GM18498 (cell line): ENCODE measurements at regions not wholly inside any gene's neighbourhood (a gene's known extent, or its start where the extent isn't known, plus 50 kb on each side); places are given as distances from the start of the nearest gene placed in this dataset.

Experiments used
- ATAC-seq: cut with Tn5 transposase; IDR thresholded peaks from one replicate; pipeline ENCODE4 v1.9.1; 2021; ENCODE audit warnings: mild to moderate bottlenecking, moderate library complexity; ENCODE audit not compliant: unreplicated experiment

DNA sequence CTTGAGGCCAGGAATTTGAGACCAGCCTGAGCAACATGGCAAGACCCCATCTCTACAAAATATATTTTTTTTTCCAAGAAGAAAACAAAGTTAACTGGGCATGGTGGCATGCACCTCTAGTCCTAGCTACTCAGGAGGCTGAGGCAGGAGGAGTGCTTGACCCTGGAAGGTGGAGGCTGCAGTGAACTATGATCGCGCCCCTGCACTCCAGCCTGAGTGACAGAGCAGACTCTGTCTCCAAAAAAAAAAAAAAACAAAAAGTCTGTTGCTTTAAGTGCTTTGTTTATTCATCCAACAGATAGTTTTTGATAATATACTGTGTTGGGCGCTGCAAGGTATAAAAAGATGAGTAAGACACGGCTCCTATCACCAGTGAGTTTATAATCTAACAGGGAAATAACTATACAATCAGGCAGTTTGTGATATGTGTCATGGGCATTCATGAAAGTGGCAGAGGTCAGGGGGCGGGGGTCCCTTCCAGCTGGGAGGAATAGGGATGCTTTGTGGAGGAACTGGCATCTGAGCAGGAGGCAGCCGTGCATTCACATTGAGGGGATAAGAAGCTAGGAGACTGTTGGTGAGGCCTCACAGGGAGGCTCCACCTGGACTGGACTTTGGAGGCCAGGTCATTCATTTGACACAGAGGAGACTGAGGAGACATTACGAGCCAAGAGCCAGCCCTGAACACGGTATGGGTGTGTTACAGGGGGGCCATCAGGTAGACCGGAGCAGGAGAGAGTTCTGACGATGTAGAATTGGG is 67.3 kb upstream of the ERRFI1 start:
- no peak for ATAC-seq

DNA sequence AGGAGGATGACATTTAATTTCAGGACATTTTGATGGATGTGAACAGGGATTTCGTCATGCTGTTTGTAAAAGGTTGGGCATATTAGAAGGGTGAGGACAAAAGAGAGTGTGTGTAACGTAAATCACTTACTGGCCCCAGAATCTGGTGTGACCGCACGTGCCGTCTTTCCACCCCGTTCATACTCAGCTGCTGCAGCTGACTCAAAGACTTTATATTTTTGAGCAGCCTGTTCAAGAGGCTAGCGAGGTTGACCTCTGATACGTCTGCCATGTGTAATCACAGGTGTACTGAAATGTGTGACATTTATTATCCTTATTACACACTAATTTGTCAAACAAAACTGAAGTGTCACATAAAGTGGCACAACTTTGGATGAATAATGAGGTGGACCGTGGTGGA is 66.5 kb upstream of the ERRFI1 start:
- ATAC-seq = no peak

GRCh38 chr1:8091691-8092090 is 65.6 kb upstream of the ERRFI1 start:
- no peak for ATAC-seq

DNA sequence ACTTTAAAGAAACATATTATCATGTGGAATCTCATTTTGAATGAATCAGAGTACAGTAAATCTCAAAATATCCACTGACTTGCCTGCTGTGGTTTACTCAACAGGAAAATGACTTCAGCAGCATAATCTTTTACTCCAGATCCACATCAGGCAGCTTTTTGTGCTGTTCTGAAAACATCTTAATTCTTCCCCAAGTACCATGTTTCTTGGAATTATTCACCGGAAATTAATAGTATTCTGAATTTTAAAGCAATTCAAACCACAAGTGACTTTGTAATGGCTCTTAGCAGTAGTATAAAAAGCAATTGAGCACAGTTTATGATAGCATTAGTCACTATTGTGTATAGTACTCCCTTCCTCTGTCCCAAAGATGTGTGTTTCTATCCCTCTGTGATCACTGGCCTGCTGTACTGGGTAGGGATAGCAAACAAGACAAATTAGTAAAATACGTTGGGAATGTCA is 64.2 kb upstream of the ERRFI1 start:
- ATAC-seq = no peak

- no peak for ATAC-seq
Measured at GRCh38 chr1:8089535-8090228, 63.6 kb upstream of the ERRFI1 start.

DNA sequence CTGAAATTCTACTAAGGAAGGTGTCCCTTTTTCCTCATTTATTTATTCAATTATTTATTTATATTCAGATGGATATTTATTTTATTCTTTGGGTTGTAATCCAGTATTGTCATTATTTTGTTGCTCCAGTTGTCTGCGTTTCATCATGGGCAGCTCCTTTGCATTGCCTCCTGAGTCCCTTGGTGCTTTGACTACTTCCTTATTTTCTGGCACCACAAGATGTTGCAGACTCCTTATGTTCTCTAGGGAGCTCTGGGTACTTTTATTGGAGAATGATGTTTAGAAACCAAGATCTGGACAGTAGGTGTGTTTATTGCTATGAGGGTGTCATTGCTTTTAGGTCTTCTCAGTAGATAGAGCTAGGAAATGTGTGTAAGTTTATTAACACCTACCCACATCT is 59.9 kb upstream of the ERRFI1 start:
- no peak for ATAC-seq

- ATAC-seq = no peak
Measured at GRCh38 chr1:8084913-8085312, 58.8 kb upstream of the ERRFI1 start.

- no peak for ATAC-seq
Measured at GRCh38 chr1:8083739-8084484, 57.8 kb upstream of the ERRFI1 start.

DNA sequence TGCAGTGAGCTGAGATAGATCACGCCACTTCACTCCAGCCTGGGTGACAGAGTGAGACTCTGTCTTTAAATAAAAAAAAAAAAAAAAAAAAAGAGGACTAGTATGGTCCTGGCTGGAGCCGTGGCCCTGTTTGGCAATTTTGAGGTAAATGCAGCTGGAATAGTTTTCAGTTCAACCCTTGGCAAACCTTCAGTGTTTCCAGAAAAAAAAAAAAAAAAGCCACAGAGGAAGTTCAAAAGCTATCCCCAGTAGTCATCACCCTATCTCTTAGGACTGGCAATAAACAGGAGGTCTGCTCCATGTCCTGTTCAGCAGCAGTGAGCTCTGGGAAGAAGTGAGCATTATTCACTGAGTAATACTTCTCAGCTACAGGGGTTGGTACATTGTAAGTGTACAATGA is 56.8 kb upstream of the ERRFI1 start:
- no peak for ATAC-seq

GRCh38 chr1:8078176-8078671 is 52.1 kb upstream of the ERRFI1 start:
- ATAC-seq = no peak

- no peak for ATAC-seq
Measured at GRCh38 chr1:8077602-8078001, 51.5 kb upstream of the ERRFI1 start.

DNA sequence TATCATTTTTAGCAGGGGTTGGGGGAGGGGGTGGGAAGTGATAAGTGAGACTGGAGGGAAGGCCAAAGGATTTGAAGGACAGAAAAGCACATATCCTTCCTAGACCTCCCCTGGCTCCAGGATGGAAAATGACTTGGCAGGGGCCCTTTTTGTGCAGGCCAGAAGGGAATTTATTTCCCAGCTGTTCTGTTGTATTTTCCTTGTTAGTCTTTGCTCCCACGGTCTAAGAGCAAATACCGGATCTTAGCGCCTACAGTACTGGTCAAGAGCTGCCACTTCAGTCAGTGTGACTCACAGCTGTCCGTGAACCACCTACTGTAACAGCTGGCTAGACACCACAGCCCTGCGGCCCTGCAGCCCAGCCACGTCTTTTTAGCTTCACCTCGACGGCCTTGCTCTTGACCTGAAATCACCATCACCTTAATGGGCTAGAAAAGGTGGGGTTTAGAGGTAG is 51.0 kb upstream of the ERRFI1 start:
- no peak for ATAC-seq

DNA sequence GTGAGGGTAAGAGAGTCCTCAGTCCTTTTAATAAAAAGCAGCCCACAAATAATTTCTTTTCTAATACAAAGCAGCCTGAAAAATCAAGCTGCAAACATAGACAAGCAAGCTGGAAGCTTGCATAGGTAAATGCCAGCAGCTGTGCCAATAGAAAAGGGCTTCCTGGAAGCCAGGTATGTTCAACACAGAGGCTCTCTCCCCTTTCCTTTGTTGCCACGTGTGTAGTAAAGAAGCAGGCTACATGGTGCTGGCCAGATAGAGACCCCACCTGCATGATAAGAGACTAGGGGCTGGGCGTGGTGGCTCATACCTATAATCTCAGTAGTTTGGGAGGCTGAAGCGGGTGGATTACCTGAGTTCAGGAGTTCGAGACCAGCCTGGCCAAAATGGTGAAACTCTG is 50.1 kb upstream of the ERRFI1 start:
- ATAC-seq = no peak
